ACC112 (cell line): ENCODE measurements at regions not wholly inside any gene's neighbourhood (a gene's known extent, or its start where the extent isn't known, plus 50 kb on each side); places are given as distances from the start of the nearest gene placed in this dataset.

Source experiments
- H2AFZ ChIP-seq: fragments of 200-600 bp; sonication (generic); one replicate; pipeline ENCODE4 v1.6.0; 2017; ENCODE audit warnings: antibody characterized with exemption, low read length; ENCODE audit not compliant: unreplicated experiment
- H3K27ac ChIP-seq: fragments of 200-600 bp; sonication (generic); 2 replicates; pipeline ENCODE4 v1.5.1; 2014; ENCODE audit warnings: low read depth, mild to moderate bottlenecking, antibody characterized with exemption, low read length, moderate library complexity
- H3K27me3 ChIP-seq: fragments of 200-600 bp; sonication (generic); 2 replicates; pipeline ENCODE4 v1.6.1; 2014; ENCODE audit warnings: mild to moderate bottlenecking, antibody characterized with exemption, low read length, moderate library complexity, mixed read lengths; ENCODE audit not compliant: insufficient read depth
- H3K36me3 ChIP-seq: fragments of 200-600 bp; sonication (generic); 2 replicates; pipeline ENCODE4 v1.6.1; 2016; ENCODE audit warnings: mild to moderate bottlenecking, antibody characterized with exemption, low read length, moderate library complexity, mixed read lengths; ENCODE audit not compliant: insufficient read depth
- H3K4me1 ChIP-seq: fragments of 200-600 bp; sonication (generic); one replicate; pipeline ENCODE4 v1.6.1; 2016; ENCODE audit warnings: low read length, mixed read lengths; ENCODE audit not compliant: insufficient read depth, unreplicated experiment, control insufficient read depth
- H3K4me3 ChIP-seq: fragments of 200-600 bp; sonication (generic); 2 replicates; pipeline ENCODE4 v1.5.1; 2014; ENCODE audit warnings: mild to moderate bottlenecking, low read depth, low read length
- H3K79me2 ChIP-seq: fragments of 200-600 bp; sonication (generic); one replicate; pipeline ENCODE4 v1.6.0; 2016; ENCODE audit warnings: low read length; ENCODE audit not compliant: control insufficient read depth, unreplicated experiment, insufficient read depth

- no peaks in the 10 kb centered on the region for H3K4me1 ChIP-seq
- H3K27ac ChIP-seq = no peak overlapping the region
- H3K4me3 ChIP-seq = no peak overlapping the region
- H3K36me3 ChIP-seq = no peaks in the 10 kb centered on the region
- peaks cover 90% of the 10 kb centered on the region for H3K27me3 ChIP-seq
- H3K79me2 ChIP-seq = no peaks in the 10 kb centered on the region
- no peak overlapping the region for H2AFZ ChIP-seq
Observed at GRCh38 chr10:78549140-78549935, 515.7 kb downstream of the RPS24 start.

GRCh38 chr10:78550090-78550489 is 516.4 kb downstream of the RPS24 start:
- Histone ChIP-seq H3K4me1 (no peaks in the 10 kb centered on the region), H3K36me3 (no peaks in the 10 kb centered on the region), H3K79me2 (no peaks in the 10 kb centered on the region), H2AFZ (no peak overlapping the region), H3K4me3 (no peak overlapping the region), H3K27me3 (peaks cover 90% of the 10 kb centered on the region), H3K27ac (no peak overlapping the region)

- Histone ChIP-seq H2AFZ (no peak overlapping the region), H3K27ac (no peak overlapping the region), H3K79me2 (no peaks in the 10 kb centered on the region), H3K4me3 (no peak overlapping the region), H3K4me1 (no peaks in the 10 kb centered on the region), H3K36me3 (no peaks in the 10 kb centered on the region), H3K27me3 (peaks cover 91% of the 10 kb centered on the region)
Observed at GRCh38 chr10:78550716-78551115, 517.1 kb downstream of the RPS24 start.

- Histone ChIP-seq H3K4me3 (no peak overlapping the region), H3K4me1 (no peaks in the 10 kb centered on the region), H3K79me2 (no peaks in the 10 kb centered on the region), H3K27me3 (peaks cover 90% of the 10 kb centered on the region), H3K36me3 (no peaks in the 10 kb centered on the region), H2AFZ (no peak overlapping the region), H3K27ac (no peak overlapping the region)
Observed at GRCh38 chr10:78551184-78552005, 517.4 kb upstream of the ZMIZ1 start.

- Histone ChIP-seq H3K79me2 (no peaks in the 10 kb centered on the region), H2AFZ (no peak overlapping the region), H3K27me3 (peaks cover 93% of the 10 kb centered on the region), H3K27ac (no peak overlapping the region), H3K4me3 (no peak overlapping the region), H3K36me3 (no peaks in the 10 kb centered on the region), H3K4me1 (no peaks in the 10 kb centered on the region)
Observed at GRCh38 chr10:78552261-78552811, 516.4 kb upstream of the ZMIZ1 start.

- Histone ChIP-seq H3K27me3 (peaks cover 93% of the 10 kb centered on the region), H3K36me3 (no peaks in the 10 kb centered on the region), H3K4me3 (no peak overlapping the region), H3K79me2 (no peaks in the 10 kb centered on the region), H3K27ac (no peak overlapping the region), H2AFZ (no peak overlapping the region), H3K4me1 (no peaks in the 10 kb centered on the region)
Observed at GRCh38 chr10:78553792-78554191, 515.0 kb upstream of the ZMIZ1 start.

- Histone ChIP-seq H3K27ac (no peak overlapping the region), H3K27me3 (peaks cover 93% of the 10 kb centered on the region), H3K79me2 (no peaks in the 10 kb centered on the region), H3K4me3 (no peak overlapping the region), H3K4me1 (no peaks in the 10 kb centered on the region), H2AFZ (no peak overlapping the region), H3K36me3 (no peaks in the 10 kb centered on the region)
Observed at GRCh38 chr10:78555128-78555527, 513.6 kb upstream of the ZMIZ1 start.

- no peak overlapping the region for H3K4me3 ChIP-seq
- H3K4me1 ChIP-seq = no peaks in the 10 kb centered on the region
- H3K27me3 ChIP-seq = peaks cover 88% of the 10 kb centered on the region
- H3K79me2 ChIP-seq = no peaks in the 10 kb centered on the region
- H3K36me3 ChIP-seq = no peaks in the 10 kb centered on the region
- no peak overlapping the region for H3K27ac ChIP-seq
- H2AFZ ChIP-seq = no peak overlapping the region
Observed at GRCh38 chr10:78556705-78557432, 511.9 kb upstream of the ZMIZ1 start.

GRCh38 chr10:78557433-78557925 is 511.3 kb upstream of the ZMIZ1 start:
- H3K79me2 ChIP-seq = no peaks in the 10 kb centered on the region
- no peak overlapping the region for H3K4me3 ChIP-seq
- H2AFZ ChIP-seq = no peak overlapping the region
- H3K4me1 ChIP-seq = no peaks in the 10 kb centered on the region
- H3K27me3 ChIP-seq = peaks cover 88% of the 10 kb centered on the region
- no peak overlapping the region for H3K27ac ChIP-seq
- H3K36me3 ChIP-seq = no peaks in the 10 kb centered on the region

GRCh38 chr10:78559661-78560340 is 509.0 kb upstream of the ZMIZ1 start:
- H3K36me3 ChIP-seq = no peaks in the 10 kb centered on the region
- H3K4me3 ChIP-seq = no peak overlapping the region
- no peaks in the 10 kb centered on the region for H3K4me1 ChIP-seq
- H2AFZ ChIP-seq = no peak overlapping the region
- H3K79me2 ChIP-seq = no peaks in the 10 kb centered on the region
- H3K27ac ChIP-seq = no peak overlapping the region
- peaks cover 88% of the 10 kb centered on the region for H3K27me3 ChIP-seq
